ENCODE measurements at regions not wholly inside any gene's neighbourhood (a gene's known extent, or its start where the extent isn't known, plus 50 kb on each side); places are given as distances from the start of the nearest gene placed in this dataset.

DNA sequence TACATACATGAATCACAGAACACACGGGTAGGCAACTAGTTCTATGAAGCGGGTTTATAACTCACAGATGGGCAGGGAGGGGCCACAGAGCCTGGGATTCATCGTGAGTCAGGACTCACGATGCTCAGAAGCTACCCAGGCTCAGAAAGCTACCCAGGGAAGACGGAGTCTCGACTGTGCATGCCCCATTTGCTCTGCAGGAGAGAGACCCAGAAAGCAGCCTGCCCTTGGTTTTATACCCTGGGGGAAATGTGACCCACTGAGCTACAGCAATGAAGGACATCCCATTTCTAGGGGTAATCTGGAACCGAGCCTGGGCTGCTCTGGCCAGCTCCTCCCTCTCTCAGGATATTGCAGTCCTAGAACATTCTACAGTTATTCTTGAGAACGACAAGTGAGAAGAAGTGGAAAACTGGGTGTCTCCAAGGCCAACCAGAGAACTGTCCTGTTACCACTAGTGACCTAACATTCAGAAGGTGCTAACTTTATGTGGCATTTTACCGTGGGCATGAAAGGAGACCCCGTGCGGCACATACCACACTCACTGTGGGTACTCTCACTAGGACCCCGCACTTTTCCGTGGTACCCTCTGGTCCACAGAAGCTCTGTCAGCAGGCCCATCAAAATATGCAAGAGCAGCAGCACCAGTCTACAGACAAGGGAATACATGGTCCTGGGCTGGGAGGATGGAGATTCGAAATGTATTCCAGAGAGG lies 201.9 kb upstream of the PMEPA1 start:
- Histone ChIP-seq H3K27ac (no peak overlapping the region), H3K27me3 (peaks cover 0 to 9% (median 0%) of the 10 kb centered on the region in 4 donors), H3K4me1 (peaks cover 0 to 7% (median 0%) of the 10 kb centered on the region in 3 donors), H3K9me3 (no peaks in the 10 kb centered on the region), H3K4me3 (no peak overlapping the region), H3K36me3 (no peaks in the 10 kb centered on the region)
- no peak for TF ChIP-seq POLR2A (IDR thresholded peaks at IDR 0.05)
- no peak for TF ChIP-seq CTCF (IDR thresholded peaks at IDR 0.05)
- WGBS, 2 donors: 82 to 86% methylated on average over 11 to 14 of the region's 14 CpGs
- DNase-seq: no peak
- intact Hi-C loops (cut with DNase I): no loop called here

GRCh38 chr20:57910716-57911115 lies 200.9 kb upstream of the PMEPA1 start:
- Histone ChIP-seq H3K36me3 (no peaks in the 10 kb centered on the region), H3K27ac (no peak overlapping the region), H3K27me3 (peaks cover 0 to 9% (median 0%) of the 10 kb centered on the region in 4 donors), H3K4me3 (no peak overlapping the region), H3K4me1 (peaks cover 0 to 7% (median 0%) of the 10 kb centered on the region in 3 donors), H3K9me3 (no peaks in the 10 kb centered on the region)
- intact Hi-C loops (cut with DNase I): no loop called here
- DNase-seq: no peak
- TF ChIP-seq CTCF (IDR thresholded peaks at IDR 0.05) (no peak), POLR2A (IDR thresholded peaks at IDR 0.05) (no peak)
- 89 to 92% methylated on average over 1 of the region's 1 CpG for WGBS, 2 donors

DNA sequence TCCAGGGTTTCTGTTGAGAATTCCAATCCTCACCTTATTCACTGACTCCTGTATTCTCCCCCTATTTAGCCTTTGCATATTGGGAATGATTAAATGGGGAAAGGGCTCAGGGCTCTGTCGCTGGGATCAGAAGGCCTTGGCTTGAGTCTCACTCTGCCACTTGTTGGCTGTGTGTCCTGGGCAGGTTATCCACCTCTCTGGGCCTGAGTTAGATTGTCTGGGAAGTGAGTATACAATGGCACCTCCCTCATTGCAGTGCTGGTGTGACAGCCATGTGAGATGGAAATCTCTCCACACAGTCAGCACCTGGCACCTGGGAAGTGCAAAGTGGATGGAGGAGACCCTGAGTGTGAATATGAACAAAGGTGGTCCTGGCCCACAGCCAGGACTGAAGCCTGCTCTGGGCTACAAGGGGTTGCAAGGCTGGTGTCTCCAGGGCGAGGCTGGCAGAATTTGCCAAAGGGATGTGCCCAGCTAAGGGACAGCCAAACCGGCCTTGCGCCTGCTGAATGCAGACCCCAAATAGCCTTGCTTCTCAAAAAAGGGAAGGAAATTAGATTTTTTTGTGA lies 200.0 kb upstream of the PMEPA1 start:
- peaks cover 0 to 7% (median 0%) of the 10 kb centered on the region in 3 donors for H3K4me1 ChIP-seq
- H3K27ac ChIP-seq: no peak overlapping the region
- H3K36me3 ChIP-seq: no peaks in the 10 kb centered on the region
- no peak for DNase-seq
- intact Hi-C loops (cut with DNase I): no loop called here
- H3K4me3 ChIP-seq: no peak overlapping the region
- no peak for TF ChIP-seq CTCF (IDR thresholded peaks at IDR 0.05)
- TF ChIP-seq POLR2A (IDR thresholded peaks at IDR 0.05): no peak
- WGBS, 2 donors: 79 to 100% methylated on average over 2 to 4 of the region's 4 CpGs
- no peaks in the 10 kb centered on the region for H3K9me3 ChIP-seq
- H3K27me3 ChIP-seq: peaks cover 0 to 9% (median 0%) of the 10 kb centered on the region in 4 donors

GRCh38 chr20:57908704-57909630 lies 199.2 kb upstream of the PMEPA1 start:
- Histone ChIP-seq H3K9me3 (no peaks in the 10 kb centered on the region), H3K27ac (no peak overlapping the region), H3K36me3 (no peaks in the 10 kb centered on the region), H3K4me3 (no peak overlapping the region), H3K4me1 (peaks cover 0 to 7% (median 0%) of the 10 kb centered on the region in 3 donors), H3K27me3 (peaks cover 0 to 9% (median 0%) of the 10 kb centered on the region in 4 donors)
- intact Hi-C loops (cut with DNase I): no loop called here
- no peak for TF ChIP-seq POLR2A (IDR thresholded peaks at IDR 0.05)
- TF ChIP-seq CTCF (IDR thresholded peaks at IDR 0.05): no peak
- no peak for DNase-seq
- 59 to 60% methylated on average over 8 to 14 of the region's 14 CpGs for WGBS, 2 donors

Measured in esophagus squamous epithelium (tissue), 5 donors.